ENCODE measurements at regions not wholly inside any gene's neighbourhood (a gene's known extent, or its start where the extent isn't known, plus 50 kb on each side); places are given as distances from the start of the nearest gene placed in this dataset.

DNA sequence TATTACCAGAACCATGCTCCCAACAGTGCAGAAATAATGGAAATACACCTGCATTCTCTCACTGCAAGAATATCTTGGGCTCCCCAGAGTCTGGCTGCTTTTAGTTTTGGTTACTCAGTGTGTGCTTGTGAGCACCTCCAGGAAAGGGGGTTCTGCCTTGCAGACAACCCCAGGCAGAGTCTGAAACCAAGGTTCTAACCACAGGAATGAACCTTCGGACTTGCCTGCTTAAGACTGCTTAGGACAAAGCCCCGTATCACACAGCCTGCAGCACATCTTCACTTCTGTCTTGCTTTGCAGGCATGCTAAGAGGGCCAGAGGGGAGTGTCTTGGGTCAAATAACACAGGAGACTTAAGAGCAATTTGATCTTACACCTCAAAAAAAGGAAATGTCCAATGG is 94.8 kb upstream of the SPATA31C2 start:
- TF ChIP-seq, protein P1, sequence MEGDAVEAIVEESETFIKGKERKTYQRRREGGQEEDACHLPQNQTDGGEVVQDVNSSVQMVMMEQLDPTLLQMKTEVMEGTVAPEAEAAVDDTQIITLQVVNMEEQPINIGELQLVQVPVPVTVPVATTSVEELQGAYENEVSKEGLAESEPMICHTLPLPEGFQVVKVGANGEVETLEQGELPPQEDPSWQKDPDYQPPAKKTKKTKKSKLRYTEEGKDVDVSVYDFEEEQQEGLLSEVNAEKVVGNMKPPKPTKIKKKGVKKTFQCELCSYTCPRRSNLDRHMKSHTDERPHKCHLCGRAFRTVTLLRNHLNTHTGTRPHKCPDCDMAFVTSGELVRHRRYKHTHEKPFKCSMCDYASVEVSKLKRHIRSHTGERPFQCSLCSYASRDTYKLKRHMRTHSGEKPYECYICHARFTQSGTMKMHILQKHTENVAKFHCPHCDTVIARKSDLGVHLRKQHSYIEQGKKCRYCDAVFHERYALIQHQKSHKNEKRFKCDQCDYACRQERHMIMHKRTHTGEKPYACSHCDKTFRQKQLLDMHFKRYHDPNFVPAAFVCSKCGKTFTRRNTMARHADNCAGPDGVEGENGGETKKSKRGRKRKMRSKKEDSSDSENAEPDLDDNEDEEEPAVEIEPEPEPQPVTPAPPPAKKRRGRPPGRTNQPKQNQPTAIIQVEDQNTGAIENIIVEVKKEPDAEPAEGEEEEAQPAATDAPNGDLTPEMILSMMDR (conservative IDR thresholded peaks at IDR 0.05; ENCODE audit: low read depth, low read length) = no peak
- no peak for TF ChIP-seq EZH2 (IDR thresholded peaks at IDR 0.05; ENCODE audit: borderline replicate concordance, low read depth, low read length, poor library complexity, severe bottlenecking)
